WTC11 (cell line): ENCODE measurements at regions not wholly inside any gene's neighbourhood (a gene's known extent, or its start where the extent isn't known, plus 50 kb on each side); places are given as distances from the start of the nearest gene placed in this dataset.
A peak's percentile ranks its signal among the peaks of the same experiment; 100 is the strongest.

Source experiments
- ATAC-seq: fragments of 200-7000 bp; cut with Tn5 transposase; 2 replicates; pipeline ENCODE4 v1.10.0; 2021; ENCODE audit warnings: mild to moderate bottlenecking, moderate library complexity
- CTCF ChIA-PET: fragments of 300-600 bp; sonication (Branson Sonifier 250); formaldehyde crosslinking; loops from one replicate; lab custom pipeline; 2021; ENCODE audit warnings: antibody characterized with exemption; lab: Charles Lee
- POLR2A ChIA-PET: fragments of 350-600 bp; sonication (Branson Sonifier 250); formaldehyde crosslinking; loops from one replicate; lab custom pipeline; 2021; ENCODE audit warnings: antibody characterized with exemption; lab: Charles Lee
- DNase-seq: peaks from one replicate; pipeline ENCODE4 v3.0.0; 2021; ENCODE audit warnings: low spot score
- H3K27ac Mint-ChIP-seq: 2 replicates; pipeline ENCODE4 v1.8.0; 2021; ENCODE audit warnings: mixed read lengths
- H3K27me3 Mint-ChIP-seq: 2 replicates; pipeline ENCODE4 v1.8.0; 2021; ENCODE audit warnings: low read depth, mild to moderate bottlenecking, moderate library complexity, mixed read lengths
- H3K36me3 Mint-ChIP-seq: 2 replicates; pipeline ENCODE4 v1.8.0; 2021; ENCODE audit warnings: mixed read lengths
- H3K4me1 Mint-ChIP-seq: 2 replicates; pipeline ENCODE4 v1.8.0; 2022; ENCODE audit warnings: mixed read lengths
- H3K4me3 Mint-ChIP-seq: 2 replicates; pipeline ENCODE4 v1.8.0; 2021; ENCODE audit warnings: mild to moderate bottlenecking, moderate library complexity, mixed read lengths
- H3K9me3 Mint-ChIP-seq: 2 replicates; pipeline ENCODE4 v1.8.0; 2021; ENCODE audit warnings: mixed read lengths
- ATF6 ChIP-seq: sonication (generic); formaldehyde crosslinking; IDR thresholded peaks from 2 replicates; pipeline ENCODE4 v1.8.1; 2023; ENCODE audit warnings: mild to moderate bottlenecking, missing genetic modification reagents
- CTCF ChIP-seq: fragments of 200-600 bp; IDR thresholded peaks from 2 replicates; pipeline ENCODE4 v1.8.0; 2022; ENCODE audit warnings: antibody characterized with exemption
- E2F1 ChIP-seq: sonication (generic); formaldehyde crosslinking; IDR thresholded peaks from 2 replicates; pipeline ENCODE4 v1.8.0; 2022; ENCODE audit warnings: mild to moderate bottlenecking, missing genetic modification reagents
- E2F4 ChIP-seq: sonication (generic); formaldehyde crosslinking; IDR thresholded peaks from 2 replicates; pipeline ENCODE4 v1.8.1; 2022; ENCODE audit warnings: low read depth, mild to moderate bottlenecking, moderate library complexity, missing genetic modification reagents, borderline replicate concordance
- E2F5 ChIP-seq: sonication (generic); formaldehyde crosslinking; IDR thresholded peaks from 2 replicates; pipeline ENCODE4 v1.8.1; 2022; ENCODE audit warnings: mild to moderate bottlenecking, moderate library complexity, missing genetic modification reagents
- ERG ChIP-seq: fragments of 250-450 bp; sonication (Bioruptor Pico); IDR thresholded peaks from 2 replicates; pipeline ENCODE4 v1.8.0; 2021; ENCODE audit warnings: mild to moderate bottlenecking
- FOXK1 ChIP-seq: sonication (generic); formaldehyde crosslinking; IDR thresholded peaks from 2 replicates; pipeline ENCODE4 v1.8.0; 2022; ENCODE audit warnings: mild to moderate bottlenecking, moderate library complexity, missing genetic modification reagents
- FOXP4 ChIP-seq: sonication (generic); formaldehyde crosslinking; IDR thresholded peaks from 2 replicates; pipeline ENCODE4 v1.8.0; 2022; ENCODE audit warnings: mild to moderate bottlenecking, missing genetic modification reagents
- GABPB1 ChIP-seq: sonication (generic); formaldehyde crosslinking; IDR thresholded peaks from 2 replicates; pipeline ENCODE4 v1.8.1; 2023; ENCODE audit warnings: mild to moderate bottlenecking, missing genetic modification reagents
- MAX ChIP-seq: sonication (generic); formaldehyde crosslinking; IDR thresholded peaks from 2 replicates; pipeline ENCODE4 v1.8.0; 2022; ENCODE audit warnings: mild to moderate bottlenecking, missing genetic modification reagents
- MXD4 ChIP-seq: fragments of 250-450 bp; sonication (Bioruptor Pico); IDR thresholded peaks from 2 replicates; pipeline ENCODE4 v1.8.0; 2021; ENCODE audit warnings: mild to moderate bottlenecking, moderate library complexity, borderline replicate concordance
- MYBL2 ChIP-seq: sonication (generic); formaldehyde crosslinking; IDR thresholded peaks from 2 replicates; pipeline ENCODE4 v1.8.1; 2023; ENCODE audit warnings: mild to moderate bottlenecking, moderate library complexity, missing genetic modification reagents
- NFATC4 ChIP-seq: fragments of 250-450 bp; sonication (Bioruptor Pico); IDR thresholded peaks from 2 replicates; pipeline ENCODE4 v1.9.0; 2021; ENCODE audit warnings: mild to moderate bottlenecking
- NFYB ChIP-seq: sonication (generic); formaldehyde crosslinking; conservative IDR thresholded peaks from 2 replicates; pipeline ENCODE4 v1.8.0; 2022; ENCODE audit warnings: low read depth, missing genetic modification reagents
- PRRX2 ChIP-seq: fragments of 250-450 bp; sonication (Bioruptor Pico); IDR thresholded peaks from 2 replicates; pipeline ENCODE4 v1.8.0; 2021; ENCODE audit warnings: mild to moderate bottlenecking
- SOX15 ChIP-seq: fragments of 250-450 bp; sonication (Bioruptor Pico); IDR thresholded peaks from 2 replicates; pipeline ENCODE4 v1.9.0; 2021; ENCODE audit warnings: mild to moderate bottlenecking
- SP1 ChIP-seq: sonication (generic); formaldehyde crosslinking; conservative IDR thresholded peaks from 2 replicates; pipeline ENCODE4 v1.8.1; 2022; ENCODE audit warnings: missing genetic modification reagents
- USF2 ChIP-seq: sonication (generic); formaldehyde crosslinking; IDR thresholded peaks from 2 replicates; pipeline ENCODE4 v1.8.1; 2023; ENCODE audit warnings: mild to moderate bottlenecking, missing genetic modification reagents, moderate library complexity
- ZNF121 ChIP-seq: sonication (generic); formaldehyde crosslinking; IDR thresholded peaks from 2 replicates; pipeline ENCODE4 v1.8.0; 2023; ENCODE audit warnings: missing genetic modification reagents
- ZNF416 ChIP-seq: fragments of 250-450 bp; sonication (Bioruptor Pico); IDR thresholded peaks from 2 replicates; pipeline ENCODE4 v1.9.0; 2021; ENCODE audit warnings: mild to moderate bottlenecking, inconsistent platforms
- ZNF671 ChIP-seq: fragments of 250-450 bp; sonication (Bioruptor Pico); IDR thresholded peaks from 2 replicates; pipeline ENCODE4 v1.8.0; 2021; ENCODE audit warnings: mild to moderate bottlenecking

- H3K36me3 Mint-ChIP-seq = peaks cover 52% of the 10 kb centered on the region
- H3K9me3 Mint-ChIP-seq = peaks cover 56% of the 10 kb centered on the region
- peaks cover 13% of the 10 kb centered on the region for H3K27me3 Mint-ChIP-seq
- CTCF ChIA-PET = no interaction called here
- no peaks in the 10 kb centered on the region for H3K4me1 Mint-ChIP-seq
- POLR2A ChIA-PET = no interaction called here
- H3K27ac Mint-ChIP-seq = no peak overlapping the region
- DNase-seq (peak; percentile 16), ATAC-seq (no peak)
- TF ChIP-seq FOXK1 (CRISPR knock-in tag) (no peak), CTCF (peak; percentile 37), PRRX2 (no peak)
- no peak overlapping the region for H3K4me3 Mint-ChIP-seq
Observed at GRCh38 chr16:6335072-6335471, 997.6 kb upstream of the RBFOX1 start.

- Mint-ChIP-seq H3K27me3 (peaks cover 17% of the 10 kb centered on the region), H3K4me1 (no peaks in the 10 kb centered on the region), H3K27ac (no peak overlapping the region), H3K4me3 (no peak overlapping the region), H3K9me3 (peaks cover 55% of the 10 kb centered on the region), H3K36me3 (peaks cover 54% of the 10 kb centered on the region)
- ATAC-seq = no peak
- CTCF ChIA-PET = no interaction called here
- no peak for TF ChIP-seq E2F1
- no peak for TF ChIP-seq MXD4 (CRISPR knock-in tag)
- no peak for TF ChIP-seq ZNF671 (CRISPR knock-in tag)
- TF ChIP-seq NFATC4 (CRISPR knock-in tag) = no peak
- no peak for TF ChIP-seq MAX (CRISPR knock-in tag)
- TF ChIP-seq GABPB1 (CRISPR knock-in tag) = no peak
- no peak for TF ChIP-seq ERG
- no peak for TF ChIP-seq E2F5 (CRISPR knock-in tag)
- no peak for TF ChIP-seq E2F4 (CRISPR knock-in tag)
- TF ChIP-seq ZNF416 (CRISPR knock-in tag) = no peak
- TF ChIP-seq ZNF121 (CRISPR knock-in tag) = no peak
- TF ChIP-seq SOX15 (CRISPR knock-in tag) = no peak
- no peak for TF ChIP-seq ATF6
- no peak for TF ChIP-seq USF2
- no peak for TF ChIP-seq FOXP4
- no peak for TF ChIP-seq MYBL2 (CRISPR knock-in tag)
- TF ChIP-seq SP1 (CRISPR knock-in tag) = no peak
- no peak for TF ChIP-seq NFYB (CRISPR knock-in tag)
- POLR2A ChIA-PET = no interaction called here
- DNase-seq = no peak
Observed at GRCh38 chr16:6331770-6332169, 1000.9 kb upstream of the RBFOX1 start.
